ENCODE measurements at regions not wholly inside any gene's neighbourhood (a gene's known extent, or its start where the extent isn't known, plus 50 kb on each side); places are given as distances from the start of the nearest gene placed in this dataset.

GRCh38 chr13:21796066-21796465 lies 125.2 kb downstream of the FGF9 start:
- Mint-ChIP-seq H3K36me3 (ENCODE audit: low read depth) (peaks cover 6% of the 10 kb centered on the region), H3K9me3 (peaks cover 20% of the 10 kb centered on the region), H3K27ac (no peak overlapping the region), H3K27me3 (ENCODE audit: low read depth, poor library complexity) (peaks cover 4% of the 10 kb centered on the region), H3K4me3 (no peak overlapping the region), H3K4me1 (peaks cover 23% of the 10 kb centered on the region)
- TF ChIP-seq CTCF (IDR thresholded peaks at IDR 0.05) = no peak
- no peak for DNase-seq

- peak overlapping the region; percentile 89 for H3K27ac Mint-ChIP-seq
- TF ChIP-seq CTCF (IDR thresholded peaks at IDR 0.05) = no peak
- peaks cover 28% of the 10 kb centered on the region for H3K4me1 Mint-ChIP-seq
Measured at GRCh38 chr13:21796775-21797514, 126.1 kb downstream of the FGF9 start.

GRCh38 chr13:21797736-21798135 lies 126.9 kb downstream of the FGF9 start:
- no peak for DNase-seq
- Mint-ChIP-seq H3K36me3 (ENCODE audit: low read depth) (peaks cover 1% of the 10 kb centered on the region), H3K27me3 (ENCODE audit: low read depth, poor library complexity) (peaks cover 4% of the 10 kb centered on the region), H3K4me3 (no peak overlapping the region), H3K4me1 (peaks cover 24% of the 10 kb centered on the region), H3K27ac (no peak overlapping the region), H3K9me3 (peaks cover 16% of the 10 kb centered on the region)
- TF ChIP-seq CTCF (IDR thresholded peaks at IDR 0.05) = no peak

More at GRCh38 chr13:21796775-21797514, 126.1 kb downstream of the FGF9 start:
- peaks cover 6% of the 10 kb centered on the region for H3K36me3 Mint-ChIP-seq (ENCODE audit: low read depth)
- H3K9me3 Mint-ChIP-seq = peaks cover 20% of the 10 kb centered on the region
- DNase-seq = no peak
- peaks cover 4% of the 10 kb centered on the region for H3K27me3 Mint-ChIP-seq (ENCODE audit: low read depth, poor library complexity)
- no peak overlapping the region for H3K4me3 Mint-ChIP-seq

- peaks cover 14% of the 10 kb centered on the region for H3K9me3 Mint-ChIP-seq
- no peak for DNase-seq
- H3K27me3 Mint-ChIP-seq (ENCODE audit: low read depth, poor library complexity) = peaks cover 4% of the 10 kb centered on the region
- no peak for TF ChIP-seq CTCF (IDR thresholded peaks at IDR 0.05)
- no peak overlapping the region for H3K27ac Mint-ChIP-seq
- H3K4me3 Mint-ChIP-seq = no peak overlapping the region
- no peaks in the 10 kb centered on the region for H3K36me3 Mint-ChIP-seq (ENCODE audit: low read depth)
- H3K4me1 Mint-ChIP-seq = peaks cover 22% of the 10 kb centered on the region
Measured at GRCh38 chr13:21798181-21798580, 127.3 kb downstream of the FGF9 start.

GRCh38 chr13:21799671-21800070 lies 128.8 kb downstream of the FGF9 start:
- DNase-seq = no peak
- TF ChIP-seq CTCF (IDR thresholded peaks at IDR 0.05) = no peak
- H3K4me1 Mint-ChIP-seq = peaks cover 22% of the 10 kb centered on the region
- no peak overlapping the region for H3K4me3 Mint-ChIP-seq
- no peak overlapping the region for H3K27ac Mint-ChIP-seq
- H3K27me3 Mint-ChIP-seq (ENCODE audit: low read depth, poor library complexity) = peaks cover 4% of the 10 kb centered on the region
- peaks cover 12% of the 10 kb centered on the region for H3K9me3 Mint-ChIP-seq
- no peaks in the 10 kb centered on the region for H3K36me3 Mint-ChIP-seq (ENCODE audit: low read depth)
